ENCODE measurements at regions not wholly inside any gene's neighbourhood (a gene's known extent, or its start where the extent isn't known, plus 50 kb on each side); places are given as distances from the start of the nearest gene placed in this dataset.
A peak's percentile ranks its signal among the peaks of the same experiment; 100 is the strongest.

DNA sequence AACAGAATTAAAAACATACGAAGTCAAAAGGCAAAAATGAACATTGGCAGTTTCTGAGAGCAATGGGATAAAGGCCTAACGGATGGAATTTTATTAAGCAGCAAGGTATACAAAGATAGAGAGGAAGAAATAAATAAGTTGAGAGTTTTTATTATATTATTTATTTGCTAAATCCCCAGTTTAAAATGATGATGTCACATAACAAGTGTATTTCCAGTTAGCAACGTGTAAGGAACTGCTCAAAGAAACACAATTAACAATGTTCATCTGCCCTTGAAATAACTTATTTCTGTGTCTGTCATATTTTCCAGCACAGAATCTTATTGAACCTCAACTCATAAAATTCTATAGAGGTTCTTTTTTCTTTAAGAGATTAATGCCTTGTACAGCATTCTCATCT lies 108.6 kb upstream of the TMEM106B start:
- Histone ChIP-seq H3K27me3 (ENCODE audit: insufficient read depth, low read length) (no peaks in the 10 kb centered on the region), H3K36me3 (ENCODE audit: insufficient read depth, low read length) (no peaks in the 10 kb centered on the region), H3K27ac (ENCODE audit: low read depth, low read length) (no peak overlapping the region), H3K4me1 (ENCODE audit: insufficient read depth, low read length) (no peaks in the 10 kb centered on the region), H3K9me3 (ENCODE audit: insufficient read depth, low read depth, low read length) (peaks cover 4% of the 10 kb centered on the region; the same call in 1 of the 2 replicates), H3K9ac (ENCODE audit: low read depth, low read length) (no peak overlapping the region), H3K4me3 (ENCODE audit: low read length) (no peak overlapping the region)
- WGBS: 97% methylated on average over 3 of the region's 3 CpGs

DNA sequence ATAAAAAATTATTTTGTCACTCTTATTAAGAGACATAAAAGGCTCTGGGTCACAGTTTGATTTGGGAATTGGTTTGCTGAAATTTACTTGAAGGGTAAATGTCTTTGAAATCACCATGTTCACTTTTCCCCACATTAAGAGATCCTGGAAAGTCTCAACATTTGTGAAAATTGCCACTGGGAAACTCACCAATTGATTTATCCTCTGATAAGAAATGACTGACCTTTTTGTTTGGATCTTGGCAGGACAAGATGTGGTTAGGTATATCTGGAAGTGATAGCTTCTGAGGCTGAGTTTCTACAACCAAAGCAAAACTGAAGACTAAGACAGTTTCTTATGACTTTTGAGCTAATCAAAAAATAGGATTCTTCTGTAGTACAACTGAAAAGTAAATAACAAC lies 107.1 kb upstream of the TMEM106B start:
- H3K4me3 ChIP-seq (ENCODE audit: low read length): no peak overlapping the region
- H3K9me3 ChIP-seq (ENCODE audit: insufficient read depth, low read depth, low read length): peaks cover 4% of the 10 kb centered on the region; the same call in 1 of the 2 replicates
- no peaks in the 10 kb centered on the region for H3K27me3 ChIP-seq (ENCODE audit: insufficient read depth, low read length)
- no peak overlapping the region for H3K9ac ChIP-seq (ENCODE audit: low read depth, low read length)
- no peaks in the 10 kb centered on the region for H3K4me1 ChIP-seq (ENCODE audit: insufficient read depth, low read length)
- no peaks in the 10 kb centered on the region for H3K36me3 ChIP-seq (ENCODE audit: insufficient read depth, low read length)
- H3K27ac ChIP-seq (ENCODE audit: low read depth, low read length): no peak overlapping the region

DNA sequence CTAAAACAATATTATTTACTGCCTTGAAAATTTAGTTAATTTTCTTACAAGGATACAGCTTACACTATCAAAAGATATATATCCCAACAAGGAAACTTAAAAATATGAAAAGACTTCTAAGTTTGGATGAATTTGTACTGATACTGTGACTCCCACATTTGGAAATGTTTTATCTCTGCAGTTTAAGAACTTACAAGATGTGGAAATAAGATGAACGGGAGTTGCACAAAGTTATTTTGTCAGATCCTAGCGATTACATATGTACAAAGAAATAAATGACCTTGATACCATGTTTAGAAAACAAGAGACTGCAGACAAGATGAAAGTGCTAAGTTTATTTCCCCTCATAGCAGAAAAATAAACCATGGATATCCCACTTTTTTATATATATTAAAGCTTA lies 103.7 kb upstream of the TMEM106B start:
- no peak overlapping the region for H3K4me3 ChIP-seq (ENCODE audit: low read length)
- no peaks in the 10 kb centered on the region for H3K9me3 ChIP-seq (ENCODE audit: insufficient read depth, low read depth, low read length)
- no peak overlapping the region for H3K27ac ChIP-seq (ENCODE audit: low read depth, low read length)
- 94% methylated on average over 2 of the region's 2 CpGs for WGBS
- H3K36me3 ChIP-seq (ENCODE audit: insufficient read depth, low read length): no peaks in the 10 kb centered on the region
- H3K27me3 ChIP-seq (ENCODE audit: insufficient read depth, low read length): peaks cover 25% of the 10 kb centered on the region
- no peaks in the 10 kb centered on the region for H3K4me1 ChIP-seq (ENCODE audit: insufficient read depth, low read length)
- H3K9ac ChIP-seq (ENCODE audit: low read depth, low read length): no peak overlapping the region

DNA sequence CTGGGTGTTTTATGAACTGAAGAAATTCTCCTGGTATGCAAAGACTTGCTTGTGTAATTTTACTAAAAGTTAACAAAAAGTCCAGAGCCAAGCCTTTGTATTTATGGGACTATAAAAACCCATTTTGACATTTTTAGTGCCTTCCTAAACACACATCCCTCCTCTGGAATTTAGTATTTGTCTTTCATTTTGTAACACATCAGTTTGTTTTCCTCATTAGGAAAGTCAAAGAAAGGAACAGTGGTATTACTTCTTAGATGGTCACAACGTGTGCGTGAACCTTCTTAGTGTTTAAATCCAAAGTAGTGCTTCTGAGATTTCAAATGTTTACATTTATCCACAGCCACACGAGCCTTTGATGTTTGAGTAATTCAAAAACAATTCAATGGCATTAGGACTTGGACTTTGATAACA lies 103.2 kb upstream of the TMEM106B start:
- no peaks in the 10 kb centered on the region for H3K36me3 ChIP-seq (ENCODE audit: insufficient read depth, low read length)
- H3K27ac ChIP-seq (ENCODE audit: low read depth, low read length): no peak overlapping the region
- H3K4me3 ChIP-seq (ENCODE audit: low read length): no peak overlapping the region
- no peaks in the 10 kb centered on the region for H3K4me1 ChIP-seq (ENCODE audit: insufficient read depth, low read length)
- peaks cover 29% of the 10 kb centered on the region for H3K27me3 ChIP-seq (ENCODE audit: insufficient read depth, low read length)
- H3K9ac ChIP-seq (ENCODE audit: low read depth, low read length): no peak overlapping the region
- H3K9me3 ChIP-seq (ENCODE audit: insufficient read depth, low read depth, low read length): no peaks in the 10 kb centered on the region
- WGBS: 97% methylated on average over 3 of the region's 3 CpGs

DNA sequence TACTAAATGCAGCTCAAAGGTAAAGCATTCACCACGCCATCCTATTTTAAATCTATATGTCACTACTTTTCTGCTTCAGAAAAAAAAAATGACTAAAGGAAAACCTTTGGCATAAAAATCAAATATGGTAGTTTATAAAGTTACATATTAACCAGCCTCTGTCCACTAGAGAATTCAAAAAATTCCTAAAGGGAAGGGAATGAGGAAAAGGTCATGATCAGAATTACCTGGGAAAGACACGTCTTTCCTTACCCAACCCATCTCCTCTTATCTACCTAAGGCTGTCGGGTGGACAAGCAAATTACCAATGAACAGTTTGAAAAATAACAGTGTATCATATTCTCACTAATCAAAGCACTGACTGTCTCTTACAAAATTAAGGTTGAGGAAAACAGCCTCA lies 100.7 kb upstream of the TMEM106B start:
- WGBS: 93% methylated on average over 3 of the region's 3 CpGs
- H3K36me3 ChIP-seq (ENCODE audit: insufficient read depth, low read length): no peaks in the 10 kb centered on the region
- H3K9ac ChIP-seq (ENCODE audit: low read depth, low read length): no peak overlapping the region
- no peaks in the 10 kb centered on the region for H3K4me1 ChIP-seq (ENCODE audit: insufficient read depth, low read length)
- H3K27me3 ChIP-seq (ENCODE audit: insufficient read depth, low read length): peaks cover 31% of the 10 kb centered on the region
- no peaks in the 10 kb centered on the region for H3K9me3 ChIP-seq (ENCODE audit: insufficient read depth, low read depth, low read length)
- H3K4me3 ChIP-seq (ENCODE audit: low read length): no peak overlapping the region
- H3K27ac ChIP-seq (ENCODE audit: low read depth, low read length): no peak overlapping the region

DNA sequence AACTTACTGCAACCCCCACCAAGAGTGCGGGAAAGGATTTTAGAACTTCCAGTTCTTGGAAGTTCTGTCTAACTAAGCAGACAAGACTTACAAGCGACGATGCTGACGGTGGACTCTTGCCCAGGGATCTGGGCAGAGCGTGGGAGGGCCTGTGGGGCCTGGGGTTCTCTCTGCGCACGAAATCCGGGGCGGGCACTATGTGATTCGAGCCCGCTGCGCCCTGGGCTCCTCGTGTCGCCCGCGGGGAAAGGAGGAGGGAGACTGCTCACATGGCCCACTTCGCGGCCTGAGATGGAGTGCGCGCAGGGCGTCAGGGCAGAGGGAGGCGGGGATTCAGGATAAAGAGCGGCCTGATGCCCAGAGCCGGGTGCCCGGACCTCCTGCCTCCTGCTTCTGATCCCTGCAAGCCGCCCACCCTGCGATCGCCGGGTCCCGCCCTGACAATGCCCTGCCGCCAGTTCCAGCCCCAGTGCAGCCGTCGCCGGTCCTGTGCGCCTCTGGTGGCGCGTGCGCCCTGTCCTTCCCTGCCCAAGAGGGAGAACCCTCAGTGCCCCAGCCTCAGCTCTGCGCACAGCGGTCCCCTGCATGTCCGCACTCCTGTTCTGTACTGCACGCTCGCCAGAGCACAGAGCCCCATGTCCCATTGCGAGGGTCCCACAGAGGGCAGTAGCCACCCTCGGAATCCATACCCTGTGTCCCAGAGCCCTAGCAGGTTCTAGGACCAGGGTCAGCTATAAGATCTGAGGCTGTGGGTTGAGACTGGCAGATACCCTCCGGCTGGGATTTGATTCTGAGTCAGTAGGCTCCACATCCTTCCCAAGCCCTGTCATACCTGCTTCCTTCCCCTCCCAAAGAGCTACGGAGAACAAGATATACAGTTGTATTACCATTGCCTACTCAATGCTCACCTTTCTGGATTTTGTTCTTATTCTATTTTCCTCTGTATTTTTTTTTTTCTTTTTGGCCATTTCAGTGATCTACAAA lies 99.4 kb upstream of the TMEM106B start:
- peak overlapping the region; percentile 48 for H3K9ac ChIP-seq (ENCODE audit: low read depth, low read length)
- no peak overlapping the region for H3K27ac ChIP-seq (ENCODE audit: low read depth, low read length)
- H3K4me3 ChIP-seq (ENCODE audit: low read length): peak overlapping the region; percentile 58

DNA sequence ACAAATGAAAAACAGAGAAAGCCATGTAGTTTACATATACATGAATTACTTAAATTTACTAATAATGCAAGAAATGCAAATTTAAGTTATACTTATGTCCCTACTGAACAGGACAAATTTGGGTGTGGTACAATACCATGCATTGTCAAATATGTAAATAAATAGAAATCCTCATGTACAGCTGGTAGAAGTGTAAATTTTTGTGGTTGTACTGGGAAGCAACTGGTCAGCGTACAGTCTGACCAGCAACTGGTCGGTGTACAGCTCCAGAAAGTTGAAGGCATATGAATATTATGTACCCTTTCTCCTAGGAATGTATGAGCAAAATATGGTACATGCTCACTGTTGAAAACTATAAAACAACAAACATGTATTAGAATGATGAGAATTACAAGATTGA lies 93.9 kb upstream of the TMEM106B start:
- H3K9me3 ChIP-seq (ENCODE audit: insufficient read depth, low read depth, low read length): no peaks in the 10 kb centered on the region
- H3K4me1 ChIP-seq (ENCODE audit: insufficient read depth, low read length): peaks cover 11% of the 10 kb centered on the region; the same call in 1 of the 2 replicates
- peaks cover 8% of the 10 kb centered on the region for H3K27me3 ChIP-seq (ENCODE audit: insufficient read depth, low read length)
- no peak overlapping the region for H3K9ac ChIP-seq (ENCODE audit: low read depth, low read length)
- H3K27ac ChIP-seq (ENCODE audit: low read depth, low read length): no peak overlapping the region
- WGBS: 98% methylated on average over 2 of the region's 2 CpGs
- H3K36me3 ChIP-seq (ENCODE audit: insufficient read depth, low read length): no peaks in the 10 kb centered on the region
- H3K4me3 ChIP-seq (ENCODE audit: low read length): no peak overlapping the region

More for the DNA sequence above, 99.4 kb upstream of the TMEM106B start:
- peaks cover 31% of the 10 kb centered on the region for H3K27me3 ChIP-seq (ENCODE audit: insufficient read depth, low read length)
- H3K4me1 ChIP-seq (ENCODE audit: insufficient read depth, low read length): no peaks in the 10 kb centered on the region
- WGBS: 12% methylated on average over 47 of the region's 47 CpGs
- no peaks in the 10 kb centered on the region for H3K9me3 ChIP-seq (ENCODE audit: insufficient read depth, low read depth, low read length)
- no peaks in the 10 kb centered on the region for H3K36me3 ChIP-seq (ENCODE audit: insufficient read depth, low read length)

DNA sequence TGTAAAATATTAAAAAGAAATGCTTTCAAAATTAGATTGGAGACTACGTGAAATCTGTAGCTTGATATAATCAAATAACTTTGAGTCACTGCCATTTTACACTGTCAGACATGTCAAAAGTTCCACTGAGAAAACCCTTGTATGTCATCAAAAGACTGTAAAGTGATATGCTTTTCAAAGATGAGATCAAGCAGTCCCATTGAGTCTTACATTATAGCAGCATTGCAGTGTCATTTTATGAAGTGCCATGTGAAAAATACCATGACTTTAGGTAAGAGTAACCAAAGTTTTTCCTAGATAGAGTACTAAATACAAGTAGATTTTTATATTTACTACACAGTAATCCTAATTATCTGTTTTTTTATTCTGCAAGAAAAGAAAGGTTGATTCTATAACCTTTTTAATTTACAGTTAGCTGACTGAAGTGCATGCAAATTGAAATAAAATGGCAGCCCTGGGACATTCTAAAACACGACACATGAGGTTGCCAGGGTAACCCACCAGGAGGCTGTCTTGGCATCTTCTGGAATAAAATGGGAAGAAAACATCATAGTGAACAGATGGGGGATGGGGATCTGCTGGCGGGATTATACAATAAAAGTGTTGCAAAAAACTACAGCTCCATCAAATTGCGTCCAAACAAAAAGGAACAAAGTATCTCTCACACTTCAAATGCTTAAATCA lies 91.3 kb upstream of the TMEM106B start:
- Histone ChIP-seq H3K9ac (ENCODE audit: low read depth, low read length) (no peak overlapping the region), H3K27ac (ENCODE audit: low read depth, low read length) (no peak overlapping the region; the same call in 1 of the 2 replicates), H3K36me3 (ENCODE audit: insufficient read depth, low read length) (no peaks in the 10 kb centered on the region), H3K4me3 (ENCODE audit: low read length) (no peak overlapping the region), H3K27me3 (ENCODE audit: insufficient read depth, low read length) (no peaks in the 10 kb centered on the region), H3K4me1 (ENCODE audit: insufficient read depth, low read length) (peaks cover 11% of the 10 kb centered on the region; the same call in 1 of the 2 replicates), H3K9me3 (ENCODE audit: insufficient read depth, low read depth, low read length) (no peaks in the 10 kb centered on the region)
- WGBS: 89% methylated on average over 2 of the region's 4 CpGs

DNA sequence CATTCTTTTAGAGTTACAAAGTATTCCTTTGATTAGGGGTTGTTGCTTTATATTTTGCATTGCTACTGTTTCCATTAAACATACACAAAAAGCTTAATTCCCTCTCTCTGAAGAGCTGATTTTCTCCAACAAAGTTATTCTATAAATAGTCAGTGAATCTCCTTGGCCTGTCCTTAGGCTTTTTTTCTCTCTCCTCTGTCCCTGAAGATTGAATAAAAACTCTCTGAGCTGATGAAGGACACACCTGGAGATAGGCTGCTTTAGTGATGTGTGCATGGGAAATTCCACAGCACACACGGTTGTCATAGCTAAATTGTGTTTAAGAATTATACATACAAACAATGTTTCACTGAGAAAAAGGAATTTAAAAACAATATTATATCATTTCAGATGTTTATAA lies 90.5 kb upstream of the TMEM106B start:
- Histone ChIP-seq H3K9me3 (ENCODE audit: insufficient read depth, low read depth, low read length) (no peaks in the 10 kb centered on the region), H3K27ac (ENCODE audit: low read depth, low read length) (no peak overlapping the region), H3K4me3 (ENCODE audit: low read length) (no peak overlapping the region), H3K36me3 (ENCODE audit: insufficient read depth, low read length) (no peaks in the 10 kb centered on the region), H3K9ac (ENCODE audit: low read depth, low read length) (no peak overlapping the region), H3K27me3 (ENCODE audit: insufficient read depth, low read length) (no peaks in the 10 kb centered on the region), H3K4me1 (ENCODE audit: insufficient read depth, low read length) (peaks cover 11% of the 10 kb centered on the region; the same call in 1 of the 2 replicates)
- WGBS: 100% methylated on average over 1 of the region's 1 CpG

DNA sequence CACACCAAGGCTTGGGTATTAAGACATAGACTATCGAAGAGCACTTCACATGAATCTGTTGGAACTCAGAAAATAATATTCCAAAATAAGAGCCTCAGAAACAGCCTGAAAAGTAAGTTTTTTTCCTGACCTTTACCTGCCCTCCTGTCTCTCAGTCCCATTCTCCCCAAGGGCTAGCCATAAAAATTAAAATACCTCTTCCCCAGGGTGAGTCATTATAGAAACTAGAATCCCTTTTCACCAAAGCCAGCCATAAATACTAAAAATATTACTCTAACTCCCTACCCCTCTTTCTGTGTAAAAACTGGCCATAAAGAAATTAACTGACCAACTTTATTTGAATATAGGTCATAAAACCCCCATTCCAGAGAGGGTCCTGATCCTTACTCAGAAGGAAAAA lies 87.9 kb upstream of the TMEM106B start:
- Histone ChIP-seq H3K27ac (ENCODE audit: low read depth, low read length) (no peak overlapping the region), H3K27me3 (ENCODE audit: insufficient read depth, low read length) (no peaks in the 10 kb centered on the region), H3K36me3 (ENCODE audit: insufficient read depth, low read length) (no peaks in the 10 kb centered on the region), H3K4me3 (ENCODE audit: low read length) (no peak overlapping the region), H3K9ac (ENCODE audit: low read depth, low read length) (no peak overlapping the region), H3K4me1 (ENCODE audit: insufficient read depth, low read length) (peaks cover 11% of the 10 kb centered on the region; the same call in 1 of the 2 replicates), H3K9me3 (ENCODE audit: insufficient read depth, low read depth, low read length) (no peaks in the 10 kb centered on the region)
- WGBS: 100% methylated on average over 1 of the region's 1 CpG

DNA sequence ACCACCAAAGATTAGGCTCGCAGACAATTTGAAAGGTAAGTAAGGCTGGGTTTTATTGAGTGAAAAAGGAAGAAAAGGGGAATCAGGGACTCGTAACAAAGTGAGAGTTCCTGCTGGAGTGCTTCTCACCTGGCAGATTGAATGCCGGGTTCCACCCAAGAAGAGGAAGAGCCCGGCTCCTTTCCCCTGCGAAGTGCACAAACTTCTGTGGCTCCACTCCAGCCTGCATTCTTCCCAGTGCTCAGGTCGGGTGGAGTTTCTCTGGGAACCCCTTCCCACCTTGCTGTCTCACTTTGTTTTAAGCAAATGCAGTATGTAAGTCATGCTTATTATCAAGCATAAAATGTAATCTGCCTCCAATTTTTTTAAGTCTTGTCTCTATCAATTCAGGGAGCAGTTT lies 87.1 kb upstream of the TMEM106B start:
- Histone ChIP-seq H3K4me1 (ENCODE audit: insufficient read depth, low read length) (peaks cover 11% of the 10 kb centered on the region; the same call in 1 of the 2 replicates), H3K4me3 (ENCODE audit: low read length) (no peak overlapping the region), H3K36me3 (ENCODE audit: insufficient read depth, low read length) (no peaks in the 10 kb centered on the region), H3K27ac (ENCODE audit: low read depth, low read length) (no peak overlapping the region), H3K9ac (ENCODE audit: low read depth, low read length) (no peak overlapping the region), H3K27me3 (ENCODE audit: insufficient read depth, low read length) (no peaks in the 10 kb centered on the region), H3K9me3 (ENCODE audit: insufficient read depth, low read depth, low read length) (no peaks in the 10 kb centered on the region)
- 85% methylated on average over 6 of the region's 6 CpGs for WGBS

Data from HUES64 (cell line).